Hematopoietic multipotent progenitor cell treated with erythropoietin and hydrocortisone succinate and interleukin-3 and kit ligand, for 6 days (in vitro differentiated cells): ENCODE measurements at regions not wholly inside any gene's neighbourhood (a gene's known extent, or its start where the extent isn't known, plus 50 kb on each side); places are given as distances from the start of the nearest gene placed in this dataset.

Experiments
- DNase-seq: peaks from one replicate; pipeline ENCODE4 v3.0.0-alpha.2; 2015

DNA sequence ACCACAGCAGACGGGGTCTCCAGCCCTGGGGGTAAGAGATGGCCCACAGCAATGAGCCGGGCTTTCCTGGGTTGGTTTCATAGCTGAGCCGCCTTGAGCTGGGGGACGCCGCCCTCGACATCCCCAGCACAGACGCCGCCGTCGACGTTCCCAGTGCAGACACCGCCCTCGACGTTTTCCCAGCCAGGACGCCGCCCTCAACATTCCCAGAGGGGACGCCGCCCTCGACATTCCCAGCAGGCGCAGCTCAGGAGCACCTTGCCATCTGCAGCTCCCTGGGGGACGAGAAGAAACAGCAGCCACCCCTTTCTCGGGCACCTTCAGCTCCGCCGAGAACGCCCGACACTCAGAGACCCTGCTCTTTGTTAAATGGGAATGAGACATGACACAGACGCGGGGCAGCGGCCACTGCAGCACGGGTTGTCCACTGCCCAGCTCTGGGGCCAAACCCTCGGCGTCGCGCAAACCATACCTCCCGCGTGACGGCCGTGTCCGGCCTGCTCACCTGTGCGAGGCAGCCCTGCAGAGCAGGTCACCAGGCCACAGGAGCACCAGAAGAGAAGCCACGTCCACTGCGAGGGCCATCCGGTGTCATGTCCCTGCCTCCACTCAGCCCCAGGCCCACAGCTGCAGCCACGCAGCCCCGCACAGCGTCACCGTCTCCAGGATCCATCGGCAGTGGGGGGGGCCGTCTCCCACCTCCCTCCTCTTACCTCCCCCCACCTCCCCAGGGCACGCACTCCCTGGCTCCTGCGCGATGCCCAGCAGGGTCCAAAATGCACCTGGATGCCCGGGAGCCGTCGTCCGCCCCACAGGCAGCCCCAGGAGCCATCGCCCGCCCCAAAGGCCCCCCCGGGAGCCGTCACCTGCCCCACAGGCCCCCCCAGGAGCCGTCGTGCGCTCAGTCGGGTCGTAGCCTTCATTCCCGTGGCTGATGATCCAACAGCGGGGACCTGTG, 77.4 kb upstream of the GALNT9 start:
- DNase-seq, result no peak

DNA sequence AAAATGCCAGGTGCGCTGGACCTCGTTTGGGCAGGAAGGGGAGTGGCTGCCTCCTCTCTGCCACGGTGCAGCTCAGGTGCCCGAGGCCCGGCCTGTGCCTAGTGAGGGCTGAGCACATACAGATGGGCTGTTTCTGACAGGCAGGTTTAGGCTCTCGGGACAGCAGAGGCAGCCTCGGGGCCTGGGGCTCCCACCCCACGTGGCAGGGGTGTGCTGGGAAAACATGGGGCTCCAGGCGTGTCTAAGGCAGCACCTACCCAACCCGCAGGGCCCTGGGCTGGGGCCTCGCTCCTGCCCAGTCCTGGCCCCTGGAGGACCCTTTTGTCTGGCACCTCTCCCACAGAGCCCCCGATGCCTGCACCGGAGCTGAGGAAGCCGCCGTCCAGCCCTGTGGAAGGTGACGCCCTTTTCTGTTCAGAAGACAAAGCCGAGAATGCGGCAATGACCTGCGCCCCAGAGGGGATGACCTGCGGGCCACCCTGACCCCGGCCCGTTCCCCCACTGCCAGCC, 76.4 kb upstream of the GALNT9 start:
- no peak for DNase-seq

DNA sequence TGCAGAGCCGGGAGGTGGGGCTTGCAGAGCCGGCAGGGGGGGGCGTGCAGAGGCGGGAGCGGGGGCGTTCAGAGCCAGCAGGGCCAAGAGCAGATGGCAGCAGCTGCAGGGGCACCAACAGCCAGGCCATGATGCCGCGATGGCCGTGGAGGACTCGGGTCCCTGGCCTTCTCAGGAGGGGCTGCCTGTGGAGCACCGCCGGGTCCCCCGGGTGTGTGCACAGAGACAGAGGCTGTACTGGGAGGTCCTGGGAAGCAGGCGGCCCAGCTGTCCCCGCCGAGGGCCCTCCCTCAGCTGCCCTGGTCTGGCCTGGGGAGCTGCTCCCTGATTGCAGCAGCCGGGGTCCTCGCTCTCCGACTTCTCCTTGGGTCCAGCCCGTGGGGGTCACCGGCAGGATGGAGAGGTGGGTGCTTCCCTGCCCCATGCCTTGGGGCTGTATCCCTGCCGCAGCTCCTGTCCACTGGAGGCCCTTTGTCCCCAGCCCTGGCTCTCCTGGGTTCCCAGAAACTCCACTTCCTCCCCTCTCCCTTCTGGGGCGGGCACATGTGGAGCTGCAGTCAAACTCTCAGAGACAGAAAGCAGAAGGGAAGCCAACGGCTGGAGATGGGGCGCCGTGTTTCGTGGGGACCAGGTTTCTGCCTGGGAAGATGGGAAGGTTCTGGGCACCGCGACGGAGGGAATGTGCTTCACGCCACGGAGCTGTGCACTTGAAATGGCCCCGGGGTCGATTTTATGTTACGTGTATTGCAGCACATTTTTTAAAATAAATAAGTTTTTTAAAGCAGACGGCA, 75.8 kb upstream of the GALNT9 start:
- no peak for DNase-seq

DNA sequence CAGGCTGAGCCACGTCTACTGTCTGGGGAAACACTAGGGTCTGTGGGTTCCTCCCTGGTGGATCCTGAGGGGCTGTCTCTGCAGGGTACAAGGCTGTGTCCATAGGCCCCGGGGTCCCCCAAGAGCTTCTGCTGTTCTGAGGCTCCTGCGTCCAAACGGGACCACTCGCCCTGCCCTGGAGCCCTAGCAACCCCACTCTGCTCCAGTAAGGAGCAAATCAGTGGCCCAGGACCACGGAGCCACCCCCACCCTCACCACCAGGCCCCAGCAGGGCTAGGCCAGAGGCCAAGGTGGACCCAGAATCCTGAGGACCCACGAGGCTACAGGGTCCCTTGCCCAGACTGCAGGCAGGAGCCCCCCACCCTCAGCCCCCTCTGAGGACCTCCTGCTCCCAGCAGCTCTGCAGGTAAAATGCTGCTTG, 75.1 kb upstream of the GALNT9 start:
- no peak for DNase-seq

DNA sequence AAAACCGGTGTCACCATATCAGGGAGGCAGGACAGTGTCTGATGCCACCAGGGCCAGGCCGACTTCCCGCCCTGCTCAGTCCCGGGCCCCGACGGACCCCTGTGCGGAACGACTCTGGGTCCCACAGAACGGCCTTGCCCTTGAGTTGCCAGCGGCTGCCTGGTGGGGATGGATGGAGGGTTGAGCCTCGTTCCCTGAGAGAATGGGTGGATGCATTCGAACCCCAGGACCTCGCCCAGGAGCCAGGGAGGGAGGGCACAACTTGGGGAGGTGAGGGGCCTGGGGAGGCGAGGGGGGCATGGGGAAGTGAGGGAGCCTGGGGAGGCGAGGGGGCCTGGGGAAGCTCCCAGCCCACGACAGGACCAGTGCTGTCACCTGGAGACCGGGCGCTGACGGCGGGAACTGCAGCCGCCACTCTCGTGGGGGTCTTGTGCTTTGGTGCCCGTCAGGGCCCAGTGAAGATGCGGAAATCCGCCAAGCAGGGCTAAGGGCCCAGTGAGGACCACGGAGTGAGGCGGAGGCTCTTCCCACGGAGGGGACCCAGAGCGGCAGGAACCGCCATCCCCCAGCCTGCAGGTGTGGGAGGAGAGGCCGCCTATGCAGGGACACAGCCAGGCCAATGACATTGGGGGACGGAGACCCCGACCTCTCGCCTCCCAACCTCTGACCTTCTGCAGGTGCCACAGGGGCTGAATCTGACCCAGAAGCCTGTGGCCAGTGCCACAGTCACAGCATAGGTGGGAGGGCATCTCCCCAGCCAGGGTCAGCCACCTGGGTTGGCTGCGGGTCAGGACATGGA, 74.4 kb upstream of the GALNT9 start:
- DNase-seq, result no peak

DNA sequence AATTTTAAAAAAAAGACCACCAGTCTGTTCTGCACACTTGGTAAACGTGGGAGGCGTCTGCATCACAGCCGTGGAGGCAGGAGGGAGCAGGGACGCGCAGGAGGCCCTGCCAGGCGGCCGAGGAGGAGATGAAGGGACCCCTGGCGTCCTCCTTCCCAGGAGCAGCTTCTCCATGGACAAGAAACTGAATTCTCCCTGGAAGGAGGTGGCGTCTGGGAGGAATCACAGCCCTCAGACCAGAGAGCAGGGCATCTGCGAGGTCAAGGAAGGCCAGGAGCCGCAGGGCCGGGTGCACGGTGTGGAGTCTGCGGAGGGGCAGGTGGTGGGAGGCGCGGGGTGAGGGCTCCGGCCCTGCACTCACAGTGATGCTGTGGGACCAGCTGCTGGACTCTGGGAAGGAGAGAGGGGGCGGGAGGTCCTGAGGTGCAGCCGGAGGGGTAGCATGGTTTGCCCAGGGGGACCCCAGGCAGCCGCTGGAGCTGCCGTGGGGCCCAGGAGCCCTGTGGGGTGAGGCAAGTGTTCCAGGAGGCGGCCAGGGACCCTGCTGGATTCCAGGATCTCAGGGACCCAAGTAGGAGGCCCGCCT, 73.5 kb upstream of the GALNT9 start:
- no peak for DNase-seq

DNA sequence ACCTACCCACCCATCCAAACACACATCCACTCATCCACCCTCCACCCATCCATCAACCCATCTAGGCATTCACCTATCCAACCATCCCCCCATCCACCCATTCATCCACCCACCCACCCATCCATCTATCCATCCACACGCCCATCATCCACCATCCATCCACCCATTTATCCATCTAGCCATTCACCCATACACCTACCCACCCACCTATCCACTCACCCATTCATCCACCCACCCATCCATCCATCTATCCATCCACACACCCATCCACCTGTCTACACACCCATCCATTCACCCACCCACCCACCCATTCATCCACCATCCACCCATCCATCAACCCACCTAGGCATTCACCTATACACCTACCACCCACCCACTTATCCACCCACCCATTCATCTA, 72.6 kb upstream of the GALNT9 start:
- no peak for DNase-seq

DNA sequence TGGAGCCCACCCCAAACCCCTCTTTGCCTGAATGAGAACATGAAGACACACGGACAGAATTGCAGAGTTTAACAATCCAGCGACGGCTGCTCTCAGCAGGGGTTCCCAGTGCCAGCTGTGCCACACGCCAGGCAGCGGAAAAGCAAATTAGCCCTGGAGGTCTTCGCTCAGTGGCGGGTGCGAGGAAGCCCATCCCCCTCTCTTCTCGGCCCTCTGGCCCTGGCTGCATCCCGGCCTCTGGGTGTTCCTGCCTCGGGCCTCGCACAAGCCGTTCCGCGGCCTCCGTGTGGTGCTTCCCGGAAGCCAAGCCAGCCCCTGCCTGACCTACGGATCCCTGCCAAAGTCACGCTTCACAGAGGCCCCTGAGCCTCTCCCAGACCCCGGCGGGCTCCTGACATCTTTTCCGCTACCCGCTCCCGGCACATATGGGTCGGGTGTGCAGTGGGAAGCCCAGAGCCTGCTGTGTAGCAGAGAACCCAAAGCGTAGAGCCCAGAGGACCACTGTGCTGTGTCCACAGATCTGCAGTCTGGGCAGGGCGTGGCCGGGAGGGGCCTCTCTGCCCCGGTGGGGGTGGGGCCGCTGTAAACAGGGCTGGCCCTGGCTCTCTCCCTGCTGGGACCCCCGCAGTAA, 70.7 kb upstream of the GALNT9 start:
- no peak for DNase-seq

DNA sequence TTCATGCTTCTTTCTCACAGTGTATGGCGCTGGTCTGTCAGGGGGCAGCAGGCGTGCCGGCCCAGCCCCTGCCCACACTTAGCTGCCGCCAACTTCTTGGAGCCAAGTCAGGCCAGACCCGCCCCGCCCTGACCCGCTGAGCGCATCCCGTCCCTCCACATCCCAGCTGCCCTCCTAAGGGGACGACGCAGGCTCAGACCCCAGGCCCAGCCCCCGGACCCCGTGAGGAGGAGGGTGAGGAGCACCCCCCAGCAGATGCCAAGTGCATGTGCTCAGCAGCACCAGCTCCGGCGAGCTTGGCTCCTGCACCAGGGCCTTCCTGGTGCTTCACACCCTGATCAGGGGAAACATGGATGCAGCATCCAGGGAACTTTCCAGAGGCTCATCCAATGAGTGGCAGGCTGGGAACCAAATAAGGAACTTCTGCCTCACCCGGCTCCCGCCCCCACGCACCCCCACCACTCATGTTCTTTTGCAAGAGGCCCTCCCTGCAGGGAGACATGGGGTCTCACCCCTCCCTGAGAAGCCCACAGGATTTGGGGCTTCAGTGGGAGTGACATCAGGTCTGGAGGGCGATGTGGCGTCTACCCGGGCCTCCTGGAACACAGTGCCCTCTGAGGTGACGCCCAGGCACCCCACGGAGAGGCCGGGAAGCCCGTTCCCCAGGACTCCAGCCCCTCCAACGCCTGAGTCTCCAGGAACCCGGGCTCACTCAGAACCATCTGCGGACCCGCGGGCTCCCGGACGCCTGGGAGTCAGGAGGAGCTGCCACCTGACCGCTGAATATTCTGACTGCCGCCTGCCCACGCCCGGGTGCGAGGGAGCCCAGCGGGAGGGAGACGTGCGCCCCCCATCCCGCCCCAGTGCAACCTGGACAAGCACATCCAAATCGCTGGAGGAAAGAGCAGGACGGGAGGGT, 70.0 kb upstream of the GALNT9 start:
- DNase-seq, result no peak

DNA sequence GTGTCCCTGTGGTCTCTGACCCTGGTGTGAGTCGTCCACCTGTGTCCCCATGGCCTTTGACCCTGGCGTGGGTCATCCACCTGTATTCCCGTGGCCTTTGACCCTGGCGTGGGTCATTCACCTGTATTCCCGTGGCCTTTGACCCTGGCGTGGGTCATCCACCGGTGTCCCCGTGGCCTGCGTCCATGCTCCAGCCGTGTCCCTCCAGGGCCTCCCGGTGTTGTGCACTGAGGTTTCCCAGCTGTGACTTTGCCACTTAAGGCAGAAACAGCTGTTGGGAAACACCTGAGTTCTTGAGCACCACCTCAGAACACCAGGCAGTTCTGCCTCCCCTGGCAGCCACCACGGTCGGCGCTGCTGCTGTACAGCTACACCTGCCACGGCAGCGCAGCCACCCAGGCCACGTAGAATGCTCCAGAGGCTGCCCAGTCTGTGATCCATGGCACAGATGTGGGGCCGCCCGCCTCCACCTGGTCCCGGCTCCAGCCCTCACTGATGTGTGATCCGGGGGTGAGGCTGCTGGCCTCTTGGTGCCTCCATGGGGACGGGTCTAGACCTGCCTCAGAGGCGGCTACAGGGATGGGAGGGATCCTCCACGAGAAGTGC, 69.1 kb upstream of the GALNT9 start:
- no peak for DNase-seq

DNA sequence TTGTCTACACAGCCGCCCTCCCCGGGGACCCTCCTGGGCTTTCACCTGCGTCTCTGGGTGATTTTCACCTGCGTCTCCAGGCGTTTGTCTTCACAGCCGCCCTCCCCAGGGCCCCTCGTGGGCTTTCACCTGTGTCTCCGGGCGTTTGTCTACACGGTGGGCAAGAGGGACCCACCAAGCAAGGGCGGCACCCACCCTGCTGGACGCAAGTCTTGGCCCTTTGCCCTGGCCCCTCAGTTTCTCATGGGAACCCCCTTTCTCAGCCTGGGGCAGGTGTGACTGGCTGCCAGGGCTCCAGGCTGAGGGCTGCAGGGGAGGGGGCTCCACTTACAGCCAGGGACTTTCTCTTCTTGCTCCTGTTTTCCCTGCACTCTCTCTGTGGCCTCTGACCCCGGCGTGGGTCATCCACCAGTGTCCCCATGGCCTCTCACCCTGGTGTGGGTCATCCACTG, 68.6 kb upstream of the GALNT9 start:
- DNase-seq, result no peak

DNA sequence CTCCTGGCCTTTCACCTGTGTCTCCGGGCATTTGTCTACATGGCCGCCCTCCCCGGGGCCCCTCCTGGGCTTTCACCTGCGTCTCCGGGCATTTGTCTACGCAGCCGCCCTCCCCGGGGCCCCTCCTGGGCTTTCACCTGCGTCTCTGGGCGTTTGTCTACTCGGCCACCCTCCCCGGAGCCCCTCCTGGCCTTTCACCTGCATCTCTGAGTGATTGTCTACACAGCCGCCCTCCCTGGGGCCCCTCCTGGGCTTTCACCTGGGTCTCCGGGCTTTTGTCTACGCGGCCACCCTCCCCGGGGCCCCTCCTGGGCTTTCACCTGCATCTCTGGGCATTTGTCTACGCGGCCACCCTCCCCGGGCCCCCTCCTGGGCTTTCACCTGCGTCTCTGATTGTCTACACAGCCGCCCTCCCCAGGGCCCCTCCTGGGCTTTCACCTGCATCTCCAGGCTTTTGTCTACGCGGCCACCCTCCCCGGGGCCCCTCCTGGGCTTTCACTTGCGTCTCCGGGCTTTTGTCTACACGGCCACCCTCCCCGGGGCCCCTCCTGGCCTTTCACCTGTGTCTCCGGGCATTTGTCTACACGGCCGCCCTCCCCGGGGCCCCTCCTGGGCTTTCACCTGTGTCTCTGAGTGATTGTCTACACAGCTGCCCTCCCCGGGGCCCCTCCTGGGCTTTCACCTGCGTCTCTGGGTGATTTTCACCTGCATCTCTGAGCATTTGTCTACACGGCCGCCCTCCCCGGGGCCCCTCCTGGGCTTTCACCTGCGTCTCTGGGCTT, 68.0 kb upstream of the GALNT9 start:
- no peak for DNase-seq

DNA sequence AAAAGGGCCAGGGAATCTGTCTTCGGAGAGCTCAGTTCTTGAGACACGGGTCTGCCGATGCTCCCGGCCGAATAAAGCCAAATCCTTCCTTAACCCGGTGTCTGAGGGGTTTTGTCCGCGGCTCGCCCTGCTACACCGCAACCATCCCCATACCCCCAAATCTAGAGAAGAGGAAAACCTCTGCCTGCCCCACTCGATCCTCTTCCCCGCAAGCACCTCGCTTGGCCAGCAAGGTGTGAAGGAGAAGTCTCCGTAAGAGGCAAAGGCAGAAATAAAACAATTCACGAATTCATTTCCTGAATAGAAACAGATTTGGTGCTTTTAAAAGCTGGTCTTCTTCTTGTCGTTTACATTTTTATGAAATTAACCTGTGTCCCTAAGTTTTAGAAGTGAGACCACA, 67.3 kb upstream of the GALNT9 start:
- no peak for DNase-seq

DNA sequence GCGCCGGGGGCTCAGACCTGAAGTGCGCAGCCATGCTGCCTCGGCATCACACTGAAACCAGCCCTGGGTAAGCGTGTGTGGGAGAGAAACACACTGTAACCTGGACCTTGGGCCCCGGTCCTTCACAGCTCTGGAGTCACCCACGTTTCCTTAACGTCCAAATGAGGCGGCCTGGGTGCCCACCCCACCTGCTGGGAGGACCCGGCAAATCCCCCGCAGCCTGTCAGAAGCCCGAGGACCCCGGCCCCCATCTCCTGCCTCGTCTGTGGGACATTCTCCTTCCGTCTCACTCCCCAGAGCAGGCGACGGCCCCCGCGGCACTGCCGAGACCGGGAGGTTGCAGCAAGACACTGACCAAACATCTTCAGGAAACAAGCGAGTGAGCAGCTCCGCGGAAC, 66.5 kb upstream of the GALNT9 start:
- no peak for DNase-seq

DNA sequence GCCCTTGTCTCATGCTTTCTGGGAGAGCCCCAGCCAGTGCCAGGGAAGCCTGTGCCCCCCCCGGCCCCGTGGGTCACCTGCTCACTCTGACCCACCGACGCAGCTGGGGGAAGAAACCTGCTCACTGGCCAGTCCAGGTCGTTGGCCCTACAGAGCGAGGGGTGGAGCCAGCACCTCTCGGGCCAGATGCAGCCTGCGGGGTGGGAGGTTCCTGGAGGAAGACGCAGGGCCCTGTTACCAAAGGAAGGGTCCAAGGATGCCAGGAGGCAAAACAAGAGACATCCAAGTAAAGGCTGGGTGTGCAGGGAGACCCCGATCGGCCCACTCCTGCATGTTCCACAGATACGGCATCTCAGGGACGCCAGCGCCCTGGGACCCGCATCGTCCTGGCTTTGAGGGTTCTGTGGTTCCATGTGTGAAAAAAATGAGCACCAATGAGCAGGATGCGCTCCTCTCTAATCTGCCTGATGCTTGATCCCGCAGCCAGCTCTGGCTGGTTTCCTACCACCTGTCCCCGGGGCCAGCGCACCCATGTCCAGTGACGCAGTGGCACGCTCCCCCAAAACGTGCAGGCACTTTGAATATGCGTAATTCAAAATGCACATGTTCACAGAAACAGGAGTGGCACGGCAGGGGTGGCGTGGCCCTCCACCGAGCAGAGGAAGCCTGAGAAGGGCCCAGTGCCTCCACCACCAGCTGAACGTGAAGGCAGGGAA, 66.0 kb upstream of the GALNT9 start:
- no peak for DNase-seq

DNA sequence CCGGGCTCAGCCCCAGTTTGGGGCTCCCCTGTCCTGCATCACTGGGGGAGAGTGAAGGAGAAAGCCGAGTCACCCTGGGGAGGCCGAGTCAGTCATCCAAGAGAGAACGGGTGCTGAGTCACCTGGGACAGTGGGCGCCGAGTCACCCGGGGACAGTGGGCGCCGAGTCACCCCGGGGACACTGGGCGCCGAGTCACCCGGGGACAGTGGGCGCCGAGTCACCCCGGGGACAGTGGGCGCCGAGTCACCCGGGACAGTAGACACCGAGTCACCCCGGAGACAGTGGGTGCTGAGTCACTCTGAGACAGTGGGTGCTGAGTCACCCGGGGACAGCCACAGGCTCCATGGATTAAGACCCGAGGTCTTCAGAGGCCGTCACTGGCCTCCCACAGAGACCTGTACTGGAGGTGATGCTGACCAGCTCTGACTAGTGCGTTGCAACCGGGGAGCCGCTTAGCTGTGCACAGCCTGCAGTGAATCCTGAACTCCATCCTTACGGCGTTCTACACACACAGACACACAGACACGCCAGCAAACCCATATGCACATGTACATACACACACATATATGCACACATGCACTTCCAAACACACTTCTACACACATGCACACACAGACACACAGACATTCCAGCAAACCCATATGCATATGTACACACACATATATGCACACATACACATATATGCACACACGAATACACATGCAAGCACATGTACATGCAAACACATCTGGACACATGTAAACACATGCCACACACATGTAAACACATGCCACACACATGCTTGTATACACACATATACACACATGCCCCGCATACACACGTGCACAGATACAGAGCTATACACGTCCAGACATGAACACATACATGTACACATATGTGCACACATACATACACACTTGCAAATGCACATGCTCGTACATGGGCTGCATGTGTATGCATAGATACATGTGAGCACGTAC, 64.9 kb upstream of the GALNT9 start:
- DNase-seq, result no peak

DNA sequence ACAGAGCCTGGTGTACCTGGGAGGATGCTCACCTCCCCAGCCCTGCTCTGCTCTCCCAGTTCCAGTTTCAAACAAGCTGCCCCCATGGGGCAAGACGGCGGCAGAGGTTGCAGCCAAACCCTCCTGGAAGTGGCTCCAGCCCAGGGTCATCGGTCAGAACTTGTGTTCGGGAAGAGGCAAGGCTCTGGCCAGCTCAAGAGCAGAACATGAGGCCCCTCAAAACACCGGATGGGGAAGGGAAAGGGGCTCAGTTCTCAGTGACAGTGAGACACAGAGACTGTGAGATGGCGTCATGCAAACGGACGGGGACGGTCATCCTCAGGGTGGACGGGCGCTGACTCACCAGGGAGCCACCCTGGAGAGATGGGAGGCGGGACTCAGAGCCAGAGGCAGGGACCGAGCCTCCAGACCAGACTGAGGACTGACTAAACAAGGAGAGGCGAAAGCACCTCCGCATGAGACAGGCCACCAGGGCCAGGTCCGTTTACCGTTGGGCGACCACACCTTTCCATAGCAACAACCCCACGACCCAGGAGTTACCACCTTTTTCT, 63.9 kb upstream of the GALNT9 start:
- DNase-seq, result no peak
